Right ventricle myocardium inferior (tissue), 1 donor: ENCODE measurements at regions not wholly inside any gene's neighbourhood (a gene's known extent, or its start where the extent isn't known, plus 50 kb on each side); places are given as distances from the start of the nearest gene placed in this dataset.
A peak's percentile ranks its signal among the peaks of the same experiment; 100 is the strongest.

Source experiments
- ATAC-seq: fragments of 200-7000 bp; cut with Tn5 transposase; one replicate; pipeline ENCODE4 v1.9.1; 2020; ENCODE audit warnings: mild to moderate bottlenecking, moderate library complexity
- DNase-seq: peaks from one replicate; pipeline ENCODE4 v3.0.0; 2021; ENCODE audit errors: missing footprints
- intact Hi-C: fragments of 100-400 bp; cut with DNase I; formaldehyde crosslinking; loops from one replicate; pipeline ENCODE4 v1.11.0; 2022
- donor health status: DM: no; HTN: yes; CAD: no; lungs with severe emphysema.

DNA sequence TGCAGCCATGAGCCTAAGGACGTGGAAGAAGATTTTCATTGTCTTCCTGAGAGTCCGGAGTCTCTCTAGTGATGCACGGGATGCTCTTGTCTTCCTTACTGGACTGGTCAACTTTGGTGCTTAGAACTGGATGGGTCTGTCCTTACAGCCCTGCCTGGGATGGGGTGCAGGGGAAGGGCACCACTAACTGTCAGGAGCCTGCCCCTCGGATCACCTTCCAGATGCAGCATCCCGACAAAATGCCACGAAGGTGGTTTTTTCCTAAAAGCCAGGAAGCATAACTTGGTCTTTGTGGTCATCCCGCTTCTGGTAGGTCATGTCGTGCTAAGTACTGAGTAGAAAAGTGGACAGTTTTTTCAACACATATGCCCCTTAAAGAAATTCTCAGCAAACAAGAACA, 207.4 kb upstream of the TWIST2 start:
- DNase-seq (no peak), ATAC-seq (no peak)
- intact Hi-C loops, result no loop called here

GRCh38 chr2:238642973-238643372, 204.9 kb upstream of the TWIST2 start:
- DNase-seq (no peak), ATAC-seq (no peak)
- intact Hi-C loops, result no loop called here

GRCh38 chr2:238643400-238643907, 204.4 kb upstream of the TWIST2 start:
- ATAC-seq (no peak), DNase-seq (no peak)
- intact Hi-C loops, result no loop called here

- DNase-seq (no peak), ATAC-seq (no peak)
- intact Hi-C loops, result no loop called here
Observed at GRCh38 chr2:238644095-238645081, 203.5 kb upstream of the TWIST2 start.

DNA sequence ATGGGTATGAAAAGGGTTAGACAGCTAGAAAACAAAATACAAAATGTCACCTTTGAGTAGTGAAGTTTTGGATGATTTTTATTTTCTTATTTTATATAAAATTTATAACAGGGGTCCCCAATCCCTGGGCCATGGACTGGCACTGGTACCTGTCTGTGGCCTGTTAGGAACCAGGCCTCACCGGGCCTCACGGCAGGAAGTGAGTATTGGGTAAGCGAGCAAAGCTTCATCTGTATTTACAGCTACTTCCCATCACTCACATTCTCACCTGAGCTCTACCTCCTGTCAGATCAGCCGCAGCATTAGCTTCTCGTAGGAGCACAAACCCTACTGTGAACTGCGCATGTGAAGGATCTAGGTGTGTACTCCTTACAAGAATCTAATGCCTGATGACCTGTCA, 202.8 kb upstream of the TWIST2 start:
- intact Hi-C loops, result no loop called here
- DNase-seq, result no peak
- no peak for ATAC-seq

GRCh38 chr2:238645716-238646115, 202.2 kb upstream of the TWIST2 start:
- ATAC-seq (no peak), DNase-seq (no peak)
- intact Hi-C loops, result no loop called here

DNA sequence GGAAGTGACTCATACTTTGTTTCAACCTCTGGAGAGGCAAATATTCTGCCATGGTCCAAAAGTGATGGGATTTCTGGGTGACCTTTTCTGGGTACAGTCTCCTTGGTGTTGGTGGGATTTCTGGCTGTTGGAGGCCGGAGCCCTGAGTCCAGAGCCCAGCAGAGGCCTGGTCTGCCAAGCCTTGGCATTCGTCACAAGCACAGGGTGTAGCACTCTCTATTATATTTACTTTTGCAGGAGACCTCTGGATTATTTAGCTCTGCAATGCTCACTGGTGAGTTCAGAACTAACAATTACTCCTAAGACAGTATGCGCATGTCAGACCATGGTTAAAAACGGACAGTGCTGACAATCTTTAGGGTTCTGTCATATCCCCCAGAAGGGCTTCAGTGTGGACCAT, 201.6 kb upstream of the TWIST2 start:
- ATAC-seq, result no peak
- intact Hi-C loops, result no loop called here
- DNase-seq, result no peak

DNA sequence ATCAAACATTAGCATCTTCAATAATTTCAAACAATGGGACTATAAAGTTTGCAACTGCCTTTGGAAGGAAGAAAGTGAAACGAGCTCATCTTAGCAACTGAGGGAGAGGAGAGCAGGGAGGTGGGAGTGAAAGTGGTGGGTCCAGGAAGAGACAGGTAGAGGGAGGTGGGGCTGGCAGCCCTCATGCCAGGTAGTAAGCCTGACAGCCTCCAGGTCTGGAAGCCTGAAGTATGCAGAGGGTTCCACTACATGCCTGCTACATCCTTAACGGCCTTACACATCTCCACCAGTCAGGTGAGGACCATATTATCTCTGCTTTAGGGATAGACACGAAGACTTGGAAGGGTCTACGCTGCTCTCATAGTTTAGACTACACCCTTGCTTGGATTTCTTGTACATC, 201.1 kb upstream of the TWIST2 start:
- ATAC-seq (no peak), DNase-seq (no peak)
- intact Hi-C loops, result no loop called here

DNA sequence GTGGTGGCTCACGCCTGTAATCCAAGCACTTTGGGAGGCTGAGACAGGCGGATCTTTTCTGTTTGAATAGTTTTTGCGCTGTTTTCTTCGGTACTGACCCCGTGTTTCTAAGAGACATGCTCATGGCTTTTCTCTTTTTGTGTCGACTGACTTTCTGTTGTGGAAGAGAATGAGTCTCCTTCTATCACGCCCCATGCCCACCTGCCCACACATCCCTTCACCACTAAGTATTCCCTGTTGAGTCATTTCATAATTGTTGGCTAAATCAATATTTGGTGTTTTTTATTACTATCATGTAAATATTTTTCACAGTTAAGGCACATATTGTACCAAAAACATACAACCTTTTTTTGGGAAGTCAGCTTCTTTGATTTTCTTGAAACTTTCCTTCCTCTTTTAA, 198.8 kb upstream of the TWIST2 start:
- no peak for DNase-seq
- intact Hi-C loops, result no loop called here
- no peak for ATAC-seq

GRCh38 chr2:238649936-238650518, 197.9 kb upstream of the TWIST2 start:
- DNase-seq (no peak), ATAC-seq (no peak)
- intact Hi-C loops, result no loop called here

DNA sequence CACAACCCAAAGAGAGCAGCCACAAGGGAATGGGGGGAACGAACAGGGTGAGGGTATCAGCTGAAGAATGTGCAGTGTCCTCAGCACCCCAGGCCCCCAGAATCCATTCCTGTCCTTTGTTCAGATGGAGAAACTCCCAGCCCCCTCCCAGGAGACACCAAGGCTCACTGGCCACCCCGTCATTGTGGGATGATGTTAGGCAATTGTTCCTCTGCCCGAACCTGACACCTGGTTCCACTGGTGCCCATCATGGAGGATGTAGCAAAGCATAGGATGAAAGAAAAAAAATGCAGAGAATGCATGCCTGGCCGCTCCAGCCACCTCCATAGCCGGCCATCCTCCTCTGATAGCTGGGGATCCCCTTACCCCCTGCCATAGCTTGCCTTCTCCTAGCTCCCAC, 197.3 kb upstream of the TWIST2 start:
- no peak for ATAC-seq

DNA sequence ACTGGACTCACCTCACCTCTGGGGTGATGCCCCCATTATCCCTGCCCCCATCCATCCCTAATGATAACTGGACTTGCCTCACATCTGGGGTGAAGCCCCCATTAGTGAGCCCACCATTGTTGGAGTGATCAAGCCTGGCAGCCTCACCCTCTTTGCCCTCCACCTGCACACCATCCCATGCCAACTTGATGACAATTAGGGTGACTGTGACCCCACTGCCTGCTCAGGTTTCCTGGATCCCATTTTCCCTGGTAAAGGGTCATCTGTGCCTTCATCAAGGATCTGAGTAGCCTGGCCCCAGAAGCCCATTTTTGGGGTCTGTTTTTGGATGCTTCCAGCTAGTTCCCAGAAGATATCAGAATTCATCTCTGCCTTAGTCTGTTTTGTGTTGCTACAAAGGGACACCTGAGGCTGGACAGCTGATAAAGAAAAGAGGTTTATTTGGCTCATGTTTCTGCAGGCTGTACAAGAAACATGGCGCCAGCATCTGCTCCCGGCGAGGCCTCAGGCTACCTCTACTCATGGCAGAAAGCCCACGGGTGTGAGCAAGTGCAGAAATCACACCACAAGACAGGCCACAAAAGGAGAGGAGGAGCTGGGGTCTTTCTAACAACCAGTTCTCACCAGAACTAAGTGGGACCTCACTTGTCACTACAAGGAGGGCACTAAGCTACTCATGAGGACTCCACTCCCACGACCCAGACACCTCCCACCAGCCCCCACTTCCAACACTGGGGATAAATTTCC, 196.4 kb upstream of the TWIST2 start:
- intact Hi-C loops, result no loop called here
- ATAC-seq (no peak), DNase-seq (no peak)

More for the DNA sequence above, 197.3 kb upstream of the TWIST2 start:
- intact Hi-C loops, result no loop called here
- DNase-seq, result no peak

GRCh38 chr2:238652053-238652770, 195.7 kb upstream of the TWIST2 start:
- intact Hi-C loops, result no loop called here
- no peak for ATAC-seq
- no peak for DNase-seq

- intact Hi-C loops, result no loop called here
- ATAC-seq, result no peak
- DNase-seq, result no peak
Observed at GRCh38 chr2:238652771-238653157, 195.1 kb upstream of the TWIST2 start.

DNA sequence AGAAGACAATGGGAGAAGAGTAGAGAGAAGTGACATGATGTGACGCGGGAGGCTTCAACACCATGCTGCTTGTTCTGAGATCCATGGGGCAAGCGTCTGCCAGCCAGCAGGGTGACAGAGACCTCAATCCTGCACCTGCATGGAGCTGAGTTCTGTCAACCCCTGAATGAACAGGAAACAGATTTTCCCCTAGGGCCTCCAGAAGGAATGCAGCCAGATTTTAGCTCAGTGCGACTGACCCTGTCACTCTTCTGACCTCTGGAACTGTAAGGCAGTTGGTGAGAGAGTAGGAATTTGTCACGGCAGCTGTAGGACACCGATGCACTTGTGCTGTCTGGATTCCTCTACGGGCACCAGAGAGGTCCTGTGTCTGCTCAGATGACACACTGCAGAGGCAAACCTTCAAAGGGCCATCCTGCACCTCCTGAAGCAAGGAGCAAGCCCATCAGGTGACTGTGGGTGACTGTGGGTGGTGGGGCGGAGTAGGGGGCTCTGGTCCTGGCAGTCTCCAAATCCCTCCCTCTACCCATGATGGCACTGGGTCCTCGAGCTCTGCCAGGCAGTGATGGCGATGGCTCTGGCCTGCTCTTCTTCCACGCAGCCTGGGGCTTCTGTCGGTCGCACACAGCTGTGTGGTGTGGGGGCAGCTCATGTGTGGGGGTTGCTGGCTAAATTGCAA, 194.3 kb upstream of the TWIST2 start:
- peak; percentile 43 for ATAC-seq
- intact Hi-C loops, result no loop called here
- DNase-seq, result no peak

GRCh38 chr2:238654479-238655197, 193.2 kb upstream of the TWIST2 start:
- no peak for DNase-seq
- intact Hi-C loops, result no loop called here
- no peak for ATAC-seq

DNA sequence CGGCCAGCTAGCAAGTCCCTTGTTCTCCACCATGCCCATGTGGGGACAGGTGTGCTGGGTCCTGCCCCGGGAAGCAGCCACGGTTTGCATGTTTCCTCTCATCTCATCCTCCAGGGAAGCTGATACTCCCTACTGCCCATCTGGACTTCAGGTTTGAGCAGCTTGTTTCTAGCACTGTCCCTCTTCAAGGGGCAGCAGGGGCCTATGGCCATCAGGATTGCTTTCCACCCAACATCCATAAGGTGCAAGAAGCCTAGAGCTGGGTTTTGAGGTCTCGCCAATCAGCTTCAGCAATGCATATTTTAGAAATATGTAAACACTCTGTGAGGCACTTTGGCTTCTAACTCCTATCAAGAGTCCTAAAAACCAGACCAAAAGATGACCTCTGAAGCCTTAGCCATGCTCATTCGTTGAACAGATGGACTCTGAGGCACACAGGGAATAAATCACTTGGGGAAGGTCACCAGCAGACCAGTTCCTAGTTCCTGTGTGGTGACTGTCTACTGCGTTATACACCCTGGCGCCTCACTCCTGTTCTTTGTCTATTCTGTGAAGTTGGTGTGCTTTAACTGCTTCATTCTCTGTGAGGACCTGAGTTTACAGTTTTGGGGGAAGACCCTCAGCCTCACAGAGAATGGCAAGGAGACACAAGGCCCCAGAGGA, 192.6 kb upstream of the TWIST2 start:
- no peak for ATAC-seq
- DNase-seq, result no peak
- intact Hi-C loops, result no loop called here
